GM19395 (cell line): ENCODE measurements at regions not wholly inside any gene's neighbourhood (a gene's known extent, or its start where the extent isn't known, plus 50 kb on each side); places are given as distances from the start of the nearest gene placed in this dataset.

Experiments
- ATAC-seq: cut with Tn5 transposase; IDR thresholded peaks from one replicate; pipeline ENCODE4 v1.9.1; 2021; ENCODE audit warnings: mild to moderate bottlenecking, moderate library complexity; ENCODE audit not compliant: unreplicated experiment

- no peak for ATAC-seq
Observed at GRCh38 chr5:2391021-2391420, 360.5 kb downstream of the IRX2 start.

- ATAC-seq, result no peak
Observed at GRCh38 chr5:2388571-2388970, 362.9 kb downstream of the IRX2 start.

GRCh38 chr5:2387634-2388325, 363.7 kb downstream of the IRX2 start:
- no peak for ATAC-seq

- no peak for ATAC-seq
Observed at GRCh38 chr5:2387250-2387633, 364.2 kb downstream of the IRX2 start.

- ATAC-seq, result no peak
Observed at GRCh38 chr5:2385818-2386217, 365.7 kb downstream of the IRX2 start.

GRCh38 chr5:2383698-2384065, 367.8 kb downstream of the IRX2 start:
- no peak for ATAC-seq

GRCh38 chr5:2382776-2383697, 368.4 kb downstream of the IRX2 start:
- no peak for ATAC-seq

GRCh38 chr5:2381861-2382260, 369.6 kb downstream of the IRX2 start:
- ATAC-seq, result no peak

- ATAC-seq, result no peak
Observed at GRCh38 chr5:2381070-2381469, 370.4 kb downstream of the IRX2 start.

GRCh38 chr5:2378976-2379375, 372.5 kb downstream of the IRX2 start:
- ATAC-seq, result no peak

GRCh38 chr5:2378108-2378507, 373.4 kb downstream of the IRX2 start:
- no peak for ATAC-seq

GRCh38 chr5:2376486-2376885, 375.0 kb downstream of the IRX2 start:
- ATAC-seq, result no peak

- ATAC-seq, result no peak
Observed at GRCh38 chr5:2375757-2376250, 375.7 kb downstream of the IRX2 start.

GRCh38 chr5:2375291-2375690, 376.2 kb downstream of the IRX2 start:
- ATAC-seq, result no peak

- no peak for ATAC-seq
Observed at GRCh38 chr5:2374703-2375102, 376.8 kb downstream of the IRX2 start.

- no peak for ATAC-seq
Observed at GRCh38 chr5:2373631-2374030, 377.8 kb downstream of the IRX2 start.

GRCh38 chr5:2371419-2371710, 380.1 kb downstream of the IRX2 start:
- no peak for ATAC-seq

- ATAC-seq, result no peak
Observed at GRCh38 chr5:2370626-2371418, 380.7 kb downstream of the IRX2 start.

GRCh38 chr5:2369178-2369577, 382.3 kb downstream of the IRX2 start:
- ATAC-seq, result no peak

- ATAC-seq, result no peak
Observed at GRCh38 chr5:2366816-2367215, 384.7 kb downstream of the IRX2 start.

- ATAC-seq, result no peak
Observed at GRCh38 chr5:2357309-2357708, 394.2 kb downstream of the IRX2 start.

GRCh38 chr5:2355859-2356258, 395.6 kb downstream of the IRX2 start:
- no peak for ATAC-seq
